CD14-positive monocyte (primary cell): ENCODE measurements at regions not wholly inside any gene's neighbourhood (a gene's known extent, or its start where the extent isn't known, plus 50 kb on each side); places are given as distances from the start of the nearest gene placed in this dataset.

Source experiments
- DNase-seq, 3 donors: peaks; one replicate each; pipeline ENCODE4 v3.0.0-alpha.2; 2011 to 2022
- H2AFZ ChIP-seq: 2 replicates; pipeline ENCODE4 v1.6.0; 2012; ENCODE audit warnings: mild to moderate bottlenecking, low read depth, low read length, inconsistent platforms; ENCODE audit not compliant: insufficient read depth, poor library complexity, severe bottlenecking
- H3K27ac ChIP-seq, 2 donors: 1 replicate in 1 of 2; 2 replicates in 1 of 2; pipeline ENCODE4 v1.5.1; 2012 to 2013; ENCODE audit warnings: low read length in 2 of 2, control low read depth in 1 of 2, inconsistent platforms in 1 of 2, low read depth in 1 of 2, mild to moderate bottlenecking in 1 of 2
- H3K27me3 ChIP-seq, 2 donors: one replicate each; pipeline versions ENCODE4 v1.6.0 to v1.6.1; 2011 to 2013; ENCODE audit warnings: low read length in 2 of 2; ENCODE audit not compliant: control insufficient read depth in 2 of 2, insufficient read depth in 2 of 2
- H3K36me3 ChIP-seq, 2 donors: replicated peaks in 1 of 2; 1 replicate in 1 of 2; 2 replicates in 1 of 2; pipeline versions ENCODE4 v1.5.1 to v1.6.1; 2012 to 2013; ENCODE audit warnings: low read length in 2 of 2, control low read depth in 1 of 2, inconsistent platforms in 1 of 2, mild to moderate bottlenecking in 1 of 2; ENCODE audit not compliant: insufficient read depth in 2 of 2, control insufficient read depth in 1 of 2
- H3K4me1 ChIP-seq, 2 donors: 1 replicate in 1 of 2; 2 replicates in 1 of 2; pipeline versions ENCODE4 v1.5.1 to v1.6.1; 2012 to 2013; ENCODE audit warnings: low read length in 2 of 2, control low read depth in 1 of 2, inconsistent platforms in 1 of 2, mild to moderate bottlenecking in 1 of 2, moderate library complexity in 1 of 2; ENCODE audit not compliant: insufficient read depth in 2 of 2, control insufficient read depth in 1 of 2
- H3K4me2 ChIP-seq: replicated peaks from 2 replicates; pipeline ENCODE3; 2012; ENCODE audit warnings: low read length, moderate library complexity, mild to moderate bottlenecking; ENCODE audit not compliant: poor library complexity, severe bottlenecking; ENCODE audit errors: extremely low read depth
- H3K4me3 ChIP-seq, 3 experiments: fragments of 200-600 bp in 1 of 3; sonication (generic) in 1 of 3; replicated peaks in 1 of 3; 1 replicate in 2 of 3; 2 replicates in 1 of 3; pipeline ENCODE4 v1.5.1; 2011 to 2013; ENCODE audit warnings: low read length in 3 of 3, mild to moderate bottlenecking in 3 of 3, control low read depth in 2 of 3, low read depth in 2 of 3, inconsistent platforms in 1 of 3, moderate library complexity in 1 of 3
- H3K79me2 ChIP-seq: 2 replicates; pipeline ENCODE4 v1.6.0; 2012; ENCODE audit warnings: mild to moderate bottlenecking, control low read depth, inconsistent platforms, low read length, moderate library complexity; ENCODE audit not compliant: insufficient read depth
- H3K9ac ChIP-seq: 2 replicates; pipeline ENCODE4 v1.6.0; 2017; ENCODE audit warnings: low read length, mild to moderate bottlenecking; ENCODE audit not compliant: insufficient read depth, poor library complexity, severe bottlenecking
- H3K9me3 ChIP-seq, 2 donors: replicated peaks in 1 of 2; 1 replicate in 1 of 2; 2 replicates in 1 of 2; pipeline versions ENCODE4 v1.5.1 to v1.6.1; 2012 to 2013; ENCODE audit warnings: low read length in 2 of 2, control low read depth in 1 of 2; ENCODE audit not compliant: control insufficient read depth in 1 of 2, insufficient read depth in 1 of 2
- H4K20me1 ChIP-seq: 2 replicates; pipeline ENCODE4 v1.6.0; 2012; ENCODE audit warnings: mild to moderate bottlenecking, low read length, control low read depth, moderate library complexity; ENCODE audit not compliant: insufficient read depth
- H3K27ac Mint-ChIP-seq, 7 donors: one replicate each; pipeline ENCODE4 v1.8.0; 2020; ENCODE audit warnings: mild to moderate bottlenecking in 7 of 7, mixed read lengths in 7 of 7, moderate library complexity in 6 of 7, inconsistent platforms in 2 of 7
- H3K27me3 Mint-ChIP-seq, 3 donors: one replicate each; pipeline ENCODE4 v1.8.0; 2021 to 2022; ENCODE audit warnings: low read depth in 3 of 3, mild to moderate bottlenecking in 3 of 3, mixed read lengths in 3 of 3, moderate library complexity in 3 of 3, inconsistent platforms in 1 of 3
- H3K36me3 Mint-ChIP-seq, 2 donors: one replicate each; pipeline ENCODE4 v1.8.0; 2020; ENCODE audit warnings: mixed read lengths in 2 of 2, inconsistent platforms in 1 of 2, mild to moderate bottlenecking in 1 of 2
- H3K4me1 Mint-ChIP-seq: one replicate; pipeline ENCODE4 v1.8.0; 2020; ENCODE audit warnings: mild to moderate bottlenecking, mixed read lengths
- H3K4me3 Mint-ChIP-seq, 2 donors: one replicate each; pipeline ENCODE4 v1.8.0; 2020; ENCODE audit warnings: mild to moderate bottlenecking in 2 of 2, mixed read lengths in 2 of 2, moderate library complexity in 1 of 2
- H3K9me3 Mint-ChIP-seq, 7 donors: one replicate each; pipeline ENCODE4 v1.8.0; 2020 to 2022; ENCODE audit warnings: mixed read lengths in 7 of 7, mild to moderate bottlenecking in 6 of 7, moderate library complexity in 6 of 7, inconsistent platforms in 2 of 7
- WGBS: methylation state at CpG from one replicate; pipeline ENCODE4 v1.1.5; 2013; ENCODE audit warnings: missing lambda C conversion rate; ENCODE audit not compliant: insufficient coverage; 5-methylcytosine and 5-hydroxymethylcytosine counted together
- intact Hi-C, 2 donors: fragments of 100-400 bp; cut with micrococcal nuclease; formaldehyde crosslinking; loops; one replicate each; pipeline versions ENCODE4 v1.15.0 to v1.15.1; 2023
- TF ChIP-seq, protein P1 (sequence below): fragments of 200-600 bp; IDR thresholded peaks from one replicate; pipeline ENCODE4 v1.8.0; 2022; ENCODE audit warnings: antibody characterized with exemption, mild to moderate bottlenecking

DNA sequence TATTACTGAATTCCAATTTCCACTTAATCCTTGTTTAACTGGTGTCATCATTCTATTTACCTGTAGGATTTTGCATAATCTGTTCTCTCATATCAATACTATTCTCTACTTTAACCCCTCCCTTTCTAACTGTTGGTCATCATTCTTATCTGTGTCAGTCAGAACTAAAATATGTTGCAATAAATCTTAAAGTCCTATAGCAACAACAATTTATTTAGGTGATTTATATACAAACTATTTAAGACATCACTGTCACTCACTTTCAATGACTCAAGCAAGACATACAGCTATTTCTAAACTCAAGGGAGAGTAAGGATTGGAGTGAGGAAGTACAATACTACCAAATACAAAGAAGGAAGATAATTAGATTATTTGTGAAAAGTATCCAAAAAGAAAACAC lies 740.4 kb downstream of the DSC3 start:
- H3K27ac ChIP-seq: no peak overlapping the region
- no peak overlapping the region for H3K4me2 ChIP-seq
- H3K36me3 Mint-ChIP-seq: no peaks in the 10 kb centered on the region
- H4K20me1 ChIP-seq: no peaks in the 10 kb centered on the region
- intact Hi-C loops: no loop called here
- H3K27me3 Mint-ChIP-seq: no peaks in the 10 kb centered on the region
- no peaks in the 10 kb centered on the region for H3K4me1 ChIP-seq
- H3K79me2 ChIP-seq: no peaks in the 10 kb centered on the region
- no peaks in the 10 kb centered on the region for H3K9me3 ChIP-seq
- no peak overlapping the region for H3K4me3 Mint-ChIP-seq
- no peaks in the 10 kb centered on the region for H3K27me3 ChIP-seq
- no peak overlapping the region for H3K4me3 ChIP-seq
- H3K9me3 Mint-ChIP-seq: peaks cover 0 to 3% (median under 1%) of the 10 kb centered on the region in 7 donors
- no peaks in the 10 kb centered on the region for H3K4me1 Mint-ChIP-seq
- H3K27ac Mint-ChIP-seq: no peak overlapping the region
- TF ChIP-seq, protein P1, sequence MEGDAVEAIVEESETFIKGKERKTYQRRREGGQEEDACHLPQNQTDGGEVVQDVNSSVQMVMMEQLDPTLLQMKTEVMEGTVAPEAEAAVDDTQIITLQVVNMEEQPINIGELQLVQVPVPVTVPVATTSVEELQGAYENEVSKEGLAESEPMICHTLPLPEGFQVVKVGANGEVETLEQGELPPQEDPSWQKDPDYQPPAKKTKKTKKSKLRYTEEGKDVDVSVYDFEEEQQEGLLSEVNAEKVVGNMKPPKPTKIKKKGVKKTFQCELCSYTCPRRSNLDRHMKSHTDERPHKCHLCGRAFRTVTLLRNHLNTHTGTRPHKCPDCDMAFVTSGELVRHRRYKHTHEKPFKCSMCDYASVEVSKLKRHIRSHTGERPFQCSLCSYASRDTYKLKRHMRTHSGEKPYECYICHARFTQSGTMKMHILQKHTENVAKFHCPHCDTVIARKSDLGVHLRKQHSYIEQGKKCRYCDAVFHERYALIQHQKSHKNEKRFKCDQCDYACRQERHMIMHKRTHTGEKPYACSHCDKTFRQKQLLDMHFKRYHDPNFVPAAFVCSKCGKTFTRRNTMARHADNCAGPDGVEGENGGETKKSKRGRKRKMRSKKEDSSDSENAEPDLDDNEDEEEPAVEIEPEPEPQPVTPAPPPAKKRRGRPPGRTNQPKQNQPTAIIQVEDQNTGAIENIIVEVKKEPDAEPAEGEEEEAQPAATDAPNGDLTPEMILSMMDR: no peak
- DNase-seq: no peak
- H3K36me3 ChIP-seq: no peaks in the 10 kb centered on the region
- no peak overlapping the region for H3K9ac ChIP-seq
- H2AFZ ChIP-seq: no peak overlapping the region

DNA sequence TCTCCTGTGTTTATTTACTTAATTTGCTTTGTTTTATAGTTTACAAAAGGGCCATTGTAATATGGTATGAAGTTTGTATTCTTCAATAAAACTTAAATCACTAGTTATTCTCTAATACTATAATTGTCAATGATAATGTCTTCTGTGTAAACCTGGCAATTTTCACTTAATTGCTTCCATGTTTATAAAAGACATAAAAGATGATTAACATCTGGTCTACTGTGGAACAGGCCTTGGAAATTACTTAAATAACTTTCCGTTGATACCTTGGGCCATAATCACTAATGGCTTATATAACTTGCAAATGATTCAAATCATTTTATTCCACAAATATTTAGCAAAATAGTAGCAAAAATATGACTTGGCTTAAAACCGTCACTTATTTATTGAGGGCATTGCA lies 743.8 kb downstream of the DSC3 start:
- no peak overlapping the region for H3K4me2 ChIP-seq
- no peaks in the 10 kb centered on the region for H4K20me1 ChIP-seq
- H3K79me2 ChIP-seq: no peaks in the 10 kb centered on the region
- H2AFZ ChIP-seq: no peak overlapping the region
- intact Hi-C loops: no loop called here
- no peak overlapping the region for H3K9ac ChIP-seq
- Mint-ChIP-seq H3K27me3 (peaks cover 0 to 2% (median 0%) of the 10 kb centered on the region in 3 donors), H3K4me1 (no peaks in the 10 kb centered on the region), H3K27ac (no peak overlapping the region), H3K9me3 (peaks cover 0 to 4% (median 1%) of the 10 kb centered on the region in 7 donors), H3K4me3 (no peak overlapping the region), H3K36me3 (no peaks in the 10 kb centered on the region)
- no peaks in the 10 kb centered on the region for H3K4me1 ChIP-seq
- no CpG with 5 or more reads among the region's 2 CpGs for WGBS
- no peak for DNase-seq
- H3K27me3 ChIP-seq: no peaks in the 10 kb centered on the region
- H3K9me3 ChIP-seq: no peaks in the 10 kb centered on the region
- no peak overlapping the region for H3K4me3 ChIP-seq
- TF ChIP-seq, protein P1: no peak
- no peaks in the 10 kb centered on the region for H3K36me3 ChIP-seq
- no peak overlapping the region for H3K27ac ChIP-seq
